Globus pallidus (tissue), 1 donor: ENCODE measurements at regions not wholly inside any gene's neighbourhood (a gene's known extent, or its start where the extent isn't known, plus 50 kb on each side); places are given as distances from the start of the nearest gene placed in this dataset.

Experiments
- DNase-seq: peaks from one replicate; pipeline ENCODE4 v3.0.0-alpha.2; 2015; ENCODE audit warnings: low spot score

GRCh38 chr14:101503431-101504095, 57.7 kb upstream of the DIO3 start:
- DNase-seq, result no peak

DNA sequence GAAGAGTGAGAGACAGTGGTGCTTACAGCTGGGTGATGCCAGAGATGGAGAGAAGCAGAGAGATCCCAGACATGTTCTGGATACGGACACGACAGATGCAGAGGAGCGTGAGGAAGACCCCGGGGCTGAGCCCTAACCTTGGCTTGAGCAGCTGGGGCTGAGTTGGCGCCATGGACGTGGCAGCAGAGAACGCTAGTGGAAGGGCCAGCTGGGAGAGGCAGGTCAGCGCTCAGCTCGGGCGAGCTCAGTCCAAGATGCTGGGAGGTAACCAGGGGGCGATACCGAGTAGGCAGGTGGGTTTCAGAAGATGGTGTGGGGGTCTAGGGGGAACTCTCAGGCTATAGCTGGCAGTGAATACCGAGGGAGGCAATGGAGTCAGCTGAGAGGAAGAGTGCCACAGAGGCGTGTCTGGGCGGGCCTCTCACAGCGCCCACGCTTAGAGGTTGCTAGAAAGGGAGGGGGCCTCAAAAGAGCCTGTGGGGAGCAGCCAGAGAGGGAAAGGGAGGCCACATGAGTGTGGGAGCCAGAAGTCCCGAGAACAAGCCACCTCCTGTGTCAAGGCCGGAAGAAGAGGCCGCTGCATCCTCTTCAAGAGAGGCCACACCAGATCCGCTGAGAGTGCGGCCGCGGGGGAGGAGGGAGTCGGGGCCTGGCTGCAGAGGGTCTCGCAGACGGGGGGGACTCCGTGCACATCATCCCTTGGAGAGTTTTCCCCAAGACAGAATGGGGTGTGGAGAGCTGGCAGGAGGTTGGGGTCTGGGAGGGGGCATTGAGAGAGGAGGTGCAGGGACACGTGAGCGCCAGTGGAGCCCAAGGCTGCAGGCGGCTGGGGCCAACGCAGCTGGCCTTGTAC, 57.0 kb upstream of the DIO3 start:
- DNase-seq, result no peak

DNA sequence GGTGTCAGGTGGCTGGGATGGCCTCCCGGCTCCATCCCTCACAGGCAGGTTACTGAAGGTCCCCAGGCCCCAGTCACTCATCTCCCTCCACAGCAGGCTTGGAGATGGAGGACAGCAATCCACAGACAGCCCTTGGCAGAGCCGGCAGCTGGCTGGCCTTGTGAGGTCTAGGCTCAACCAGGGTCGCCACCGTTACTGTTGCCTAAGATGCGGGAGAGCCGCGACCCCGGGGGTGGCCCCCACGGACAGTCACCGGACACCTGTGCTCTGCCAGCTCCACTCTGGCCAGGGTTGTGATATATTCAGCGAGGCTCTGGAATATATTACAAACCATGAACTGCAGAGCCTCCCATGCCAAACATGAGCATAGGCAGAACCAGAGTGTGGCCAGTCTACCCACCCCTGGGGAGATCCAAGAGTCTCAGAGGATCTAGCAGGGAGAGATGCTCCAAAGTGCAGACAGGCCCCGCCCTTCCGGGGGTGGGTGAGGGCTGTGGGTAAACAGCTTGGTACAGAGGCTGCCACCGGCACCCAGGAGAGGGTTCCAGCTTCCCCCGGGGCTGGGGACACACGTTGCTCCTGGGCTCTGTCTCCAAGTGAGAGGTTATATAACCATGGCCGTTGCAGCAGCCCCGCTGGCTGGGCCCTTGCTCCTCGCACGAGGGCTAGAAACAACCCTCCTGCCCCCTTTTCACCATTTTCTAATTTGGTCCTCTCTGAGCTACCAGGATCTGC, 55.9 kb upstream of the DIO3 start:
- DNase-seq, result no peak

DNA sequence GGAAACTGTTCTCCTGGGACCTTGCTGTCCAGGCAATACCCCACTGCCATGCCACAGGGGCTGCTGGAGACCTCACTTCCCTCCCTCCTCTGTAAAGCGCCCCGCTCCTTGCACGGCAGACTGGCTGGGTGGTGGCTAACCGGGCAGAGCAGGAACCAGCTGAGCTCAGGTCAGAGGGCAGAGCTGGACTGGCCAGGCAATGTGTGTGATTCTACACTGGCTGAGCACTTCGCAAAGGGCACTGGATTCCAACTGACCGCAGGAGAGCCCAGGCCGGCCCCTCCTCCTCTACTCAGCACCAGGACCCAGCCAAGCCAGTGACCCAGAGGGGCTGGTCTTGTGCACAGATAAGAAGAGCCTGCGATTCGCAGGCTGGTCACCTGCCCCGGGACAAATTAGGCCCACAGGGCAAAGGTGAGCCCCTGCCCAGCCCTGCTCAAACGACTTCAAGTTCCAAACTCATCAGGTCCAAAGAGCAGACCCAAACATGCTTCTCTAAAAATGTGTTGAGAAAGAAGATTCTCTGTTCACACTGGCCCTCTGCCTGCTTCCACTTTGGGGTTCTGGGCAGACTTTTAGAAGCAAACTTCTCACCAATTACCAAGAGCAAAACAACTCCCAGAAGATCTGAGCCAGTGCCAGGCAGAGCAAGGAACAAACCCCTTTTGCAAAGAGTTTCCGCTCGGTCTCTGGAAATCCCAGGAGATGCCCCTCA, 54.9 kb upstream of the DIO3 start:
- DNase-seq, result no peak

GRCh38 chr14:101506926-101507835, 54.1 kb upstream of the DIO3 start:
- DNase-seq, result no peak

DNA sequence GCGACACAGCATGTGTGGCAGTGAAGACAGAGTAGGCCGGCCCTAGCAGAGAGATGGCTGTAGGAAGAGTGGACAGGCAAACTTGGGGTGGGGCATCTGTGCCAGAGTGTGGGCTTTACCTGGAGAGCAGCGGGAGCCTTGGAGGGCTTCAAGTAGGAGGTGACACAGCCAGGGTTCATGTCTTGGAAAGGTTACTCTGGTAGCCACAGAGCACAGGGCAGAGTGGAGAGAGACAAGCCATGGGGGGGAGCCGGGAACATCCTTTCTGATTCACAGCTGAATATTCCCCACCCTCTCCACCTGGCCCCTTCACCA, 53.5 kb upstream of the DIO3 start:
- no peak for DNase-seq

DNA sequence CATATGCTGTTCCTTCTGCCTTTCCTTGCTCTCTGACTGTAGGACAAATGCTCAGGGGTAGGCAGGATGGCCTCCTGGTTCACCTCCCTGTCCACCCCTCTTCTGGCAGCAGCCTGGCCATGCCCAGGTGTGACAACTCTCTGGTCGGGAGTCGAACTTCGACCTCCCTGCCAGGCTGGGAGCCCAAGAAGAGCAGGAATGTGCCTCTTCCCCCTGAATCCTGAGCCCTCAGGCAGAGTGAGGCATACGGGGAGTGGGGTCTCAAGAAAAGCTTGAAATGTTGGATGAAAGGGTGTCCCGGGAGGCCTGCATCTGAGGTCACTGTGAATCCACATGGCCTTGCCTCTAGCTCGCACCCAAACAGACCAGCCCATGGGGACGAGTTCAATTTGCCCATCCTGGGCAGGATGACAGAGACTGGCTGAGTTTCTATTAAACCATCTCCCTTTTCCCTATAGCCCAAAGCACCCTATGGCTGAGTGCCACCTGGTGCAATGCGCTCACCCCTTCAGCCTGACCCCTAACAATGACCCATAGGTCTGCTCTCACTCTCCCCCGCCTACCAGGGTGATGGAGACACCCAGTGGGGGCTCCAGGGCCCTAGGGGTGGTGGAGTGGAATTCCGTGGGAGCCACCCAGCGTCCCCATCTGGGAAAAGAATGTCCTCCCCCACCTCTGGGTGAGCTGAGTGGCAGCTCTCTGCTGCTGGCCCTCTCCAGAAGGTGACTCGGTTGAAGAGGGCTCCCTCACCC, 52.9 kb upstream of the DIO3 start:
- DNase-seq, result no peak

DNA sequence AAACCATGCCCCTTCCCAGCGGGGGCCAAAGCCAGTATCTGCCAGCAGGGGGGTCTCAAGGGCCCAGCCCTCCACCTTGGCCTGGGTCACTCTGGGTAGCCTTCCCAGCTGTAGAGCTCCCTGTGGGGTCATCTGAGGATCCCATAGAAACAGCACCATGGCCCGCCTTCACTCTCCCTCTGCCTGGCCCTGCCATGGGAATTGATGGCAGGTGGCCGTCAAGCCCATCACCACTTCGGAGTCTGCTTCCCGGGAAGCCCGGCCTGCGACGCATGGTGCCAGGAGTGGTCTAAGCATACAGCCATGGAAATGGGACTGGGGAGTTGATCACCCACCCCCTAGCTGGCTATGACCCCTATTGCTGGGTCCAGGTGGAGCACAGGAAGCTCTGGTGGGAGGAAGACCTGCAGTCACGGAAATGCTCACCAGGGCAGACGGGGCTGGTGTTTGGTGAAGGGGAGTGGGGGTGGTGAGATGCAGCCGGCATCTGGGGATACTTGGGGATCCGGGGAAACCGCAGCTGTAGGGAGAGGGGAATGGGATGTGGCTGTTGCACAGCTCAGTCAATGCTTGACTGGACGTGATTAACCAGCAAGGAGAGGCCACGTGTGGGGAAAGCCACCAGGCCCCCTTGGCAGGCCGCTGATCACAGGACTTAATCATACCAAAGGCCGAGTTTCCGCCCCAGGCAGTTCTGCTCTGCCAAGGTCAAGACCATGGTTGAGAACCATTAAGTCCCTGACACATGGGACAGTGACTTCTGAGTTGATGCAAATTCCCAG, 52.2 kb upstream of the DIO3 start:
- no peak for DNase-seq

DNA sequence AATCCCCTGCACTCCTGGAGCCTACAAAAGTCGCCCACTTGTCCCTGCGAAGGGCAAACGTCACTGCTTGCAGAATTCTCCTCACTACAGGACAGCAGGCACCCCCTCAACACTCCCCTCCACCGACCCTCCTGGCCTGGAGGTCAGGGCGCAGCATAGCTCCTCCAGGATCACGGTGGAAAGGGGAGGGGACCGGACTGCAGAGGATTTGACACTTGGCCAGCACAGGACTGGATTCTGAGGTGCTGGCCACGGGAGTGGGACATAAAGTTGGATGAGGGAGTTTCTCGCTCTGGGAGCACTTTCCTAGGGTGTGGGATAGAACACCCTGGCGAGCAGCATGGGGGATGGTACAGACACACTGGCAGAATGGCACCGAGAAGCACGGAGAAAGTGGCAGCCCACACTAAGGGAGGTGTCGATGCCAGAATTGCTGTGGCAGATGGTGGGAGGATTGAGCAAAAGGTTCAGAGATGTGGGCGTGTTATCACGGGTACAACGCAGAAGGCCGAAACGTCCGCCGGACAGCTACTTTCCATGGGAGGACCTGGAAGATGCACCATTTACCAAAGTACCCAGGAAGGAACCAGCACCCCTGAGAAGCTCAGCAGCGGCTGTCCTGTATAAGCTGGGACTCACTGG, 51.4 kb upstream of the DIO3 start:
- DNase-seq, result no peak

DNA sequence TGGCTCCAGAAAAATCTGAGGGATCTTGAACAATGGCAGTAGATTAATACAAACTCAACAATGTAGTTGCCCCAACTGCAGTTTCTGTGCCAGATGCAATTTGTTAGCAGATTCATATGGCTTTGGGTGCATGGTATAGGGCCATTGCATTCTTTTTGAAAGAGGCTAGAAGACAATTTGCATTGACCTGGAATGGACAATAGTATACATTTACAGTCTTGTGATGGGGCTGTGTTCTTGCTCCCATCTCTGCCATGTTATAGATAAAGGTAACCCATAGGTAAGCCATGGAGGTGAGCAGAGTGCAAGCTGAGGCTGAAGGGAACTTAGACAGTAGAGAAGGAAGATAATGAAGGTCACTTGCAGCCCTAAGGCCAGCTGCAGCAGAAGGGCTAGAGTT, 50.1 kb upstream of the DIO3 start:
- no peak for DNase-seq
